GM19238 (cell line): ENCODE measurements at regions not wholly inside any gene's neighbourhood (a gene's known extent, or its start where the extent isn't known, plus 50 kb on each side); places are given as distances from the start of the nearest gene placed in this dataset.
"Not testable (repeated sequence)": the region's sequence is repeated elsewhere in the genome, so short reads cannot be mapped to it uniquely, and the experiment has no call there.

Experiments used
- DNase-seq: peaks from one replicate; pipeline ENCODE4 v3.0.0; 2011; ENCODE audit warnings: low spot score; ENCODE audit not compliant: insufficient read length

DNA sequence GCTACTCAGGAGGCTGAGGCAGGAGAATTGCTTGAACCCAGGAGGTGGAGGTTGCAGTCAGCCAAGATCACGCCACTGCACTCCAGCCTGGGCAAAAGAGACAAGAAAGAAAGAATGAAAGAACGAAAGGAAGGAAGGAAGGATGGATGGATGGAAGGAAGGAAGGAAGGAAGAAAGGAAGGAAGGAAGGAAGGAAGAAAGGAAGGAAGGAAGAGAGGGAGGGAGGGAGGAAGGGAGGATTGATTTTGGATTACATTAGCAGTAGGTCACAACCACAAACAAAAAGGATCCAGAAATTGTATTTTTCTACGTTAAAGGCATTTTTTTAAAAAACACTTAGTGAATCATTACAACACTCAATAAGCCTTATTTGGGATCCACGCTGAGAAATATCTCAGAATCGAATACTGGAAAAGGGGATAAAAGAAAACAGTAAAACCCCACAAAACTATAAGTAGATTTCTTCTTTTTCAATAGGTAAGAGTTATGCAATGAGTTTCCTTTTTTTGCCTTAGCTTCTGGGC lies 136.9 kb upstream of the FREM1 start:
- no peak for DNase-seq

- DNase-seq = no peak
Observed at GRCh38 chr9:15033316-15033715, 123.1 kb upstream of the FREM1 start.

- DNase-seq = no peak
Observed at GRCh38 chr9:15032860-15033259, 122.6 kb upstream of the FREM1 start.

DNA sequence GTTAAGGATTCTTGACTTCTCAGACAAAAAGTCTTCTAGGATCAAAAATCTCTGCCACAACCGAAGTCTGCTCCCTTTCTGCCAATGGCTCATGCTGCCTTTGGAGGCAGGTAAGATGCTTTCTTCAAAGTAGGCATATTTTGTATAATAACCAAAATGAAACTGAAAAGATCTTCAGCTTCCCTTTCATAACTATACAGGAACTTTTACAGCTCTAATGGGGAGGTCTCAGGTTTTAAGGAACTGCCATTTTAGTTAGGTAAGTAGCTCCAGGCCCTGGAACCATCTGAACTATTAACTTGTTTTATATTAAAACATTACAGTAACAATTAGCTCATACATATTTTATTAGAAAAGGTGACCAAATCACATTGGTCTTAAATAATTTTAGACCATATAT lies 110.9 kb upstream of the FREM1 start:
- DNase-seq = no peak

GRCh38 chr9:15018096-15018637 lies 107.9 kb upstream of the FREM1 start:
- no peak for DNase-seq

- no peak for DNase-seq
Observed at GRCh38 chr9:15010581-15010980, 100.4 kb upstream of the FREM1 start.

DNA sequence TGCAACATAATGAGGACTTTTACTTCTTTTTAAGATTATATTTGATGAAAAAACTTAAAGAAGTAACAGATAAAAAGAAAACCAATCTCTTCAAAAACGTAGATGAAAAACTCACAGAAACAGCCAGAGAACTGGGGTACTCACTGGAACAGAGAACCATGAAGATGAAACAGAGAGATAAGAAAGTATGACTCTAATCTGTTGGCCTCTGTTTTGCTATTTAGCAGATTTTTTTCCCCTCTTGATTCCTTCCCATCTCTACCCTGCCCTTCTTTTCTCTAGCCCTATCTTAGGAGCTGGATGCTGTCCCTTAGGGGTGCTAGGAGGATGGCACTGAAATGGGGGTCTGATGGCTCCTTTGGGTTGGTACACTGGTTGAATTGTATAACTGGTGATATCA lies 97.5 kb upstream of the FREM1 start:
- DNase-seq = no peak

GRCh38 chr9:14994738-14995137 lies 84.5 kb upstream of the FREM1 start:
- no peak for DNase-seq

GRCh38 chr9:14993901-14994554 lies 83.8 kb upstream of the FREM1 start:
- no peak for DNase-seq

GRCh38 chr9:14993061-14993800 lies 83.0 kb upstream of the FREM1 start:
- DNase-seq = peak; percentile 14

DNA sequence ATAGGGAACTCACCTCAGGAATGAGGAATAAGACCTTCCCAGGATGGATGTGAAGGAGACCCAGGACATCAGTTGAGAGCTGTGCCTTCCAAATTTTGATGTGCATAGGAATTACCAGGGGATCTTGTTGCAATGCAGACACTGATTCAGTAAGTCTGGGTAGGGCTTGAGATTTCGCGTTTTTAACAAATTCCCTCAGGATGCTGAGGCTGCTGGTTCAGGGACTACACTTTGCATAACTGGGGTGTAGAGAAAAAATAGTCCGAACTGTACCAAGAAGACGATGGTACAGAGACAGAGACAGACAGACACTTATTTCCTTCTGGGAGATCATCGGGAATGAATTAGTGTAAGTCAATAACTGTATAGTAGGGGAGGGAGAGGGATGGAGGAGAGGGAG lies 82.3 kb upstream of the FREM1 start:
- DNase-seq = no peak

GRCh38 chr9:14992081-14992480 lies 81.9 kb upstream of the FREM1 start:
- no peak for DNase-seq

DNA sequence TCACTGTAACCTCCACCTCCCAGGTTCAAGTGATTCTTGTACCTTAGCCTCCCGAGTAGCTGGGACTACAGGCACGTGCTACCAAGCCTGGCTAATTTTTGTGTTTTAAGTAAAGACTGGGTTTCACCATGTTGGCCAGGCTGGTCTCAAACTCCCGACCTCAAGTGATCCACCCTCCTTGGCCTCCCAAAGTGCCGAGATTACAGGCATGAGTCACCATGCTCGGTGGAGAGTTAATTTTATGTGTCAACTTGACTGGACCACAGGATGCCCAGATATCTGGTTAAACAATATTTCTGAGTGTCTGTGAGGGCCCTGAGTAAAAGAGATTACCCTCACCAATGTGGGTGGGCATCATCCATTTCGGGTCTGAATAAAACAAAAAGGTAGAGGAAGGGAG lies 80.4 kb upstream of the FREM1 start:
- DNase-seq = not testable (repeated sequence)

DNA sequence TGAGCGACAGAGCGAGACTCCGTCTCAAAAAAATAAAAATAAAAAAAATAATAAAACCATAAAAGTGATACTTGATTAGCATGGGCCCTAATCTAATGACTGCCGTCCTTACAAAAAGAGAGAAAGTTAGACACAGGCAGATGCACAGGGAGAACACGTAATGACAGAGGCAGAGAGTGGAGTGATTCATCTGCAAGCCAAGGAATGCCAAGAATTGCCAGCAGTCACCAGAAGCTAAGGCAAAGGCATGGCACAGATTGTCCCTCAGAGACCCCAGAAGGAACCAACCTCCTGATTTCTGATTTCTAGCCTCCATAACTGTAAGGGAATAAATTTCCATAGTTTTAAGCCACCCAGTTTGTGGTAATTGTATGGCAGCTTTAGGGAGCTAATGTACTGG lies 79.6 kb upstream of the FREM1 start:
- DNase-seq = no peak

DNA sequence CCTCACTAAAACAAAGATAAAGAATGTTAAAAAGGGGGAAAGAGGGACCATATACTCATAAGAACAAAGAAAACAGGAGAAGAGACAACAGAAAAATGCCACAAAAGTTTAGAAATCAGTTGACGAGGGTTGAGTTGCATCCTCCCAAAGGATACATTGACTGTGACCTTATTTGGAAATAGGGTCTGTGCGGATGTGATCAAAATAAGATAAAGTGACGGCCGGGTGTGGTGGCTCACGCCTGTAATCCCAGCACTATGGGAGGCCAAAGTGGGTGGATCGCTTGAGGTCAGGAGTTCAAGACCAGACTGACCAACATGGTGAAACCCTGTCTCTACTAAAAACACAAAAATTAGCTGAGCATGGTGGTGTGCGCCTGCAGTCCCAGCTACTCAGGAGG lies 79.1 kb upstream of the FREM1 start:
- not testable (repeated sequence) for DNase-seq

DNA sequence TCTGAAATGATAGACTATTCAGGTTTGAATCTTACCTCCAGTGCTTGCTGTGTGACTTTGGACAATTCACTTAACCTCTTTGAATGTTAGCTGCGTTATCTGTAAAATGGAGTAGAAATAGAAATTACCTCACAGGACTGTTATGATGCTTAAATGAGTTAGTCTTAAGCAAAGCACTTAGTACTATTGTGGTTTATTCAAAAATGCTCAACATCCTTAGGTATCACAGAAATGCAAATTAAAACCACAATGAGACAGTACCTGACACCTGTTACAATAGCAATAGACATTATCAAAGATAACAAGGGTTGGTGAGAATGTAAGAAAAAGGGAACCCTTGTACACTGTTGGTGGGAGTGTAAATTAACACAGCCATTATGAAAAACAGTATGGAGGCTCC lies 77.6 kb upstream of the FREM1 start:
- no peak for DNase-seq

DNA sequence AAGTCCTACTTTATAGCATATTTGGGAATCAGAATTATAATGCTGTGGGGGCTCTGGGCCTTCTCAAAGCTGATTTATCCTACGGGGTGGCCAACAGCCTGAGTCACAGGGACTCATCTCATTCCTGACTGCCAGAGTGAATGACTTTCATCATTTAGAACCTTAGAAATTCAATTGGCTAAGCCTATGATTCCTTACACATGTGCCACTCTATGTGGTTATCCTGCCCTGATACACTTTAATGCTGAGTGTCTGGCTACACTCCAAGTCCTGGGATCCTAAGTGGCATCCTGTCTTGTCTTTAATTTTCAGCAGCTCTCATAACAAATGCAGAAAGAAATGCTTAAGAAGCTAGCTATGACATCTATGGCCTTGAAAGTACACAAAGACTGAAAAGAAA lies 75.2 kb upstream of the FREM1 start:
- DNase-seq = no peak

DNA sequence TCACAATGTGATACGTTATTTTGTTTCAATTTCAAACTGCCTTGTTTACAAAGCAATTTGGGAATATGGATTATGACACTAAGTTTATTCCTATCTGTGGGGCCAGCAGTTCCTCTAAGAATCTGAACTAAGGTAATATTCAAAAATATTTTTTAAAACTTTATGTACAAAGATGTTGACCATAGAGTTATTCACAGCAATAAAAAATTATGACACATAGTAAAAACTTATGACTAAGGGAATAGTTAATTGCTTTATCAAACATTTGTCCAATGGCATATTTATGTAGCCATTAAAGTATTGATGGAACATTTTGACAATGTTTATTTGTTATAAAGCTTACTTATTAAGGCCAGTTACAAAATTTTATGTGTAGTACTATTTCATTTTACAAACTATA lies 73.4 kb upstream of the FREM1 start:
- DNase-seq = no peak

GRCh38 chr9:14981291-14981950 lies 71.2 kb upstream of the FREM1 start:
- no peak for DNase-seq

DNA sequence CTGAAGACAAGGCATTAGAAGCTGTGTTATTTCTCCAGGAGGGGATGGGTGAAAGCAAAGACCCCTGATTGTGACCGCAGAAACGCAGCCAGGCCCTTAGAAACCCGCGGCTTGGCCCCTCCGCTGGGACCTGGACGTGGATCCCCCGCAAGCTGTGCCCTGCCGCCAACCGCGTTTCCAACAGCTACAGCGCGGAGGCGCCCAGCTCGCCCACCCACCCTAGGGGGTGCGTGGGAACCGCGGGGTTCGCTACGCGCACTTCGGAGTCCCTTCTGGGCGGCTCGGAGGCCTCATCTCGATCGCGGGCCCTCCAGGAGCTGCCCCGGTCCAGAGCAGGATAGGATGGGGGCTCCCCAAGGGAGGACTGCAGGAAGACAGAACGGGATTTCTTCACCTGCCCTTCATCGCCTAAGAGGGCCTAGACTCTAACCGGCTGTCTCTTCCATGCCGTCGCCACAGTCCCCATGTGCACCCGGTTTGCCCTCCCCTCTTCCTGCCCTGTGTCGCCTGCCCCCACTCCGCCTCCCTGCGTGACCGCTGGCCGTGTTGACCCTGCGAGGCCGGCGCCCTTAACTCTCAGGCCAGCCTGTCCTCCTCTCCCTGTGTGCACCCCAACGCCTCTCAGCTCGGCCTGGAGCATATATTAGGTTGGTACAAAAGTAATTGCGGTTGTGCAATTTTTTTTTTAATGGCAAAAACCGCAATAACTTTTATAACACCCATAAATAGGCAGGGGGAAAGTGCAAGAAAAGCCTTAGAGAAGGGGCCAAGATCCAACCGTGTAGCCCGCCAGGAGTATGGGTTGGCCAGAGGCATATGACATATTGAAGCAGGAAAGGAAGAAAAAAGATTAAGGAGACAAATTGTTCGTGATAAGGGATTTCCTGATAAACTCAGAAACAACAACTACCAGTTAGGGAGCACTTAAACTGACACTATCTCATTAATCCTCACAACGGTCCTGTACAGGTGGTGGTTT lies 68.1 kb upstream of the FREM1 start:
- no peak for DNase-seq
